ENCODE measurements at regions not wholly inside any gene's neighbourhood (a gene's known extent, or its start where the extent isn't known, plus 50 kb on each side); places are given as distances from the start of the nearest gene placed in this dataset.

- no peak for TF ChIP-seq EZH2 (IDR thresholded peaks at IDR 0.05)
- TF ChIP-seq FOXP2 (optimal IDR thresholded peaks at IDR 0.05; ENCODE audit: control extremely low read depth, extremely low read length, insufficient read depth), result no peak
- TF ChIP-seq POLR2AphosphoS5 (IDR thresholded peaks at IDR 0.05; ENCODE audit: borderline replicate concordance, low read depth, low read length), result no peak
These were observed 67.4 kb downstream of the CYB561 start for GRCh38 chr17:63378411-63379375.
